Right hindlimb (tissue), 1 donor: ENCODE measurements at regions not wholly inside any gene's neighbourhood (a gene's known extent, or its start where the extent isn't known, plus 50 kb on each side); places are given as distances from the start of the nearest gene placed in this dataset.
"Not testable (repeated sequence)": the region's sequence is repeated elsewhere in the genome, so short reads cannot be mapped to it uniquely, and the experiment has no call there.

ENCODE experiments used
- DNase-seq: peaks from one replicate; pipeline ENCODE4 v3.0.0-alpha.2; 2018

- no peak for DNase-seq
Measured at GRCh38 chr18:21928925-21929324, 188.3 kb downstream of the MIB1 start.

GRCh38 chr18:21930177-21930576 is 189.6 kb downstream of the MIB1 start:
- DNase-seq, result no peak

- DNase-seq, result no peak
Measured at GRCh38 chr18:21933931-21934765, 193.6 kb downstream of the MIB1 start.

GRCh38 chr18:21934766-21935015 is 194.1 kb downstream of the MIB1 start:
- DNase-seq, result no peak

GRCh38 chr18:21943456-21943855 is 202.9 kb downstream of the MIB1 start:
- DNase-seq, result no peak

- DNase-seq, result no peak
Measured at GRCh38 chr18:21949326-21950015, 208.9 kb downstream of the MIB1 start.

- DNase-seq, result peak; percentile 72
Measured at GRCh38 chr18:21955757-21956652, 213.4 kb upstream of the GATA6 start.

- DNase-seq, result no peak
Measured at GRCh38 chr18:21958263-21958662, 211.1 kb upstream of the GATA6 start.

- DNase-seq, result no peak
Measured at GRCh38 chr18:21958707-21959450, 210.5 kb upstream of the GATA6 start.

- no peak for DNase-seq
Measured at GRCh38 chr18:21960189-21960588, 209.2 kb upstream of the GATA6 start.

GRCh38 chr18:21963336-21963735 is 206.1 kb upstream of the GATA6 start:
- DNase-seq, result no peak

GRCh38 chr18:21968338-21968737 is 201.1 kb upstream of the GATA6 start:
- DNase-seq, result no peak

GRCh38 chr18:21972281-21972680 is 197.1 kb upstream of the GATA6 start:
- no peak for DNase-seq

GRCh38 chr18:21975954-21976353 is 193.4 kb upstream of the GATA6 start:
- not testable (repeated sequence) for DNase-seq

GRCh38 chr18:21978546-21979170 is 190.7 kb upstream of the GATA6 start:
- DNase-seq, result no peak

- no peak for DNase-seq
Measured at GRCh38 chr18:21979171-21979560, 190.2 kb upstream of the GATA6 start.

- DNase-seq, result no peak
Measured at GRCh38 chr18:21979759-21980158, 189.6 kb upstream of the GATA6 start.

GRCh38 chr18:21980744-21981143 is 188.6 kb upstream of the GATA6 start:
- DNase-seq, result no peak

- not testable (repeated sequence) for DNase-seq
Measured at GRCh38 chr18:21981489-21981888, 187.9 kb upstream of the GATA6 start.

GRCh38 chr18:21991081-21991534 is 178.3 kb upstream of the GATA6 start:
- DNase-seq, result no peak

GRCh38 chr18:21991886-21992285 is 177.5 kb upstream of the GATA6 start:
- no peak for DNase-seq

GRCh38 chr18:21996351-21996826 is 173.0 kb upstream of the GATA6 start:
- DNase-seq, result no peak
